HCT116 (cell line): ENCODE measurements at regions not wholly inside any gene's neighbourhood (a gene's known extent, or its start where the extent isn't known, plus 50 kb on each side); places are given as distances from the start of the nearest gene placed in this dataset.

Experiments used
- ATAC-seq: fragments of 200-7000 bp; cut with Tn5 transposase; 2 replicates; pipeline ENCODE4 v1.9.1; 2020; ENCODE audit warnings: mild to moderate bottlenecking, moderate library complexity
- BruUV-seq: library from RNA; stranded (reverse); fragments of 400-500 nt; replicated peaks from 2 replicates; lab custom pipeline; 2021; lab: Mats Ljungman, UMichigan
- CTCF ChIA-PET: fragments of 300-600 bp; sonication (Branson Sonifier 250); formaldehyde crosslinking; loops from one replicate; lab custom pipeline; 2021; ENCODE audit warnings: antibody characterized with exemption; lab: Charles Lee
- POLR2A ChIA-PET: fragments of 300-600, 350-600 bp; sonication (Branson Sonifier 250); formaldehyde crosslinking; loops from one replicate; lab custom pipeline; 2021; ENCODE audit warnings: antibody characterized with exemption; lab: Charles Lee
- RAD21 ChIA-PET, 2 experiments: fragments of 300-600 bp; sonication (Branson Sonifier 250); formaldehyde crosslinking; loops; one replicate each; lab custom pipeline; 2023; ENCODE audit warnings: low total read pairs in 2 of 2; ENCODE audit not compliant: uncharacterized antibody in 2 of 2, unreplicated experiment in 2 of 2, low non-redundant PET in 1 of 2; lab: Charles Lee
- DNase-seq: peaks from one replicate; pipeline ENCODE4 v3.0.0-alpha.2; 2010; ENCODE audit warnings: low read depth, low spot score
- H2AFZ ChIP-seq: fragments of 200-600 bp; shearing (Covaris generic), sonication (generic); 2 replicates; pipeline ENCODE4 v1.6.1; 2017; ENCODE audit warnings: low read depth, mixed run types, mixed read lengths, antibody characterized with exemption, low read length; ENCODE audit not compliant: poor library complexity, severe bottlenecking
- H3K27ac ChIP-seq: 2 replicates; pipeline ENCODE4 v1.5.1; 2012; ENCODE audit warnings: low read depth, low read length
- H3K27me3 ChIP-seq: fragments of 200-600 bp; sonication (generic); 2 replicates; pipeline ENCODE4 v1.6.1; 2016; ENCODE audit warnings: mixed run types, low read length, mixed read lengths; ENCODE audit not compliant: insufficient read depth
- H3K36me3 ChIP-seq, 2 experiments: fragments of 200-500 bp in 1 of 2; fragments of 200-600 bp in 1 of 2; sonication (Bioruptor generic) in 1 of 2; sonication (generic) in 1 of 2; 2 replicates each; pipeline versions ENCODE4 v1.5.1 to v1.6.1; 2014 to 2016; ENCODE audit warnings: low read length in 2 of 2, inconsistent platforms in 1 of 2, mixed read lengths in 1 of 2, mixed run types in 1 of 2; ENCODE audit not compliant: insufficient read depth in 2 of 2, control insufficient read depth in 1 of 2
- H3K4me1 ChIP-seq, 2 experiments: fragments of 200-600 bp in 1 of 2; sonication (generic) in 1 of 2; 2 replicates each; pipeline versions ENCODE4 v1.5.1 to v1.6.1; 2012 to 2017; ENCODE audit warnings: low read length in 2 of 2, inconsistent platforms in 1 of 2, mild to moderate bottlenecking in 1 of 2, mixed read lengths in 1 of 2, mixed run types in 1 of 2, moderate library complexity in 1 of 2; ENCODE audit not compliant: insufficient read depth in 2 of 2, control insufficient read depth in 1 of 2
- H3K4me2 ChIP-seq: fragments of 200-600 bp; sonication (generic); 2 replicates; pipeline ENCODE4 v1.6.1; 2017; ENCODE audit warnings: mixed run types, low read length, mixed read lengths
- H3K4me3 ChIP-seq, 2 experiments: fragments of 200-600 bp in 1 of 2; sonication (generic) in 1 of 2; replicated peaks in 1 of 2; 2 replicates each; pipeline ENCODE4 v1.5.1; 2011 to 2016; ENCODE audit warnings: low read length in 2 of 2, control low read depth in 1 of 2, low read depth in 1 of 2, mild to moderate bottlenecking in 1 of 2, mixed read lengths in 1 of 2, mixed run types in 1 of 2
- H3K79me2 ChIP-seq: fragments of 200-600 bp; sonication (generic); 2 replicates; pipeline ENCODE4 v1.6.1; 2017; ENCODE audit warnings: mild to moderate bottlenecking, mixed run types, low read length, moderate library complexity, mixed read lengths; ENCODE audit not compliant: insufficient read depth
- H3K9ac ChIP-seq: fragments of 200-600 bp; sonication (generic); 2 replicates; pipeline ENCODE4 v1.6.1; 2016; ENCODE audit warnings: low read length, mixed read lengths
- H3K9me2 ChIP-seq: fragments of 200-600 bp; sonication (generic), shearing (Covaris generic); 2 replicates; pipeline ENCODE4 v1.6.1; 2017; ENCODE audit warnings: mixed run types, mild to moderate bottlenecking, moderate library complexity; ENCODE audit not compliant: insufficient read depth
- H3K9me3 ChIP-seq, 2 experiments: fragments of 200-500 bp in 1 of 2; fragments of 200-600 bp in 1 of 2; sonication (Bioruptor generic) in 1 of 2; sonication (generic) in 1 of 2; 2 replicates each; pipeline ENCODE4 v1.6.1; 2014 to 2017; ENCODE audit warnings: low read length in 2 of 2, mixed read lengths in 2 of 2, inconsistent platforms in 1 of 2, low read depth in 1 of 2, mild to moderate bottlenecking in 1 of 2, mixed run types in 1 of 2, moderate library complexity in 1 of 2; ENCODE audit not compliant: control insufficient read depth in 1 of 2, insufficient read depth in 1 of 2
- H4K20me1 ChIP-seq: fragments of 200-600 bp; sonication (generic), shearing (Covaris generic); 2 replicates; pipeline ENCODE4 v1.6.1; 2017; ENCODE audit warnings: mixed run types, mild to moderate bottlenecking, moderate library complexity; ENCODE audit not compliant: insufficient read depth
- CEBPB ChIP-seq: IDR thresholded peaks from 2 replicates; pipeline ENCODE4 v1.6.1; 2012; ENCODE audit warnings: low read depth
- CTCF ChIP-seq, 3 experiments: fragments of 200-600 bp in 1 of 3; sonication (generic) in 1 of 3; IDR thresholded peaks in 2 of 3; conservative IDR thresholded peaks in 1 of 3; 2 replicates each; pipeline ENCODE4 v1.5.1; 2012 to 2017; ENCODE audit warnings: low read depth in 2 of 3, low read length in 2 of 3, antibody characterized with exemption in 1 of 3, borderline replicate concordance in 1 of 3, control low read depth in 1 of 3, mild to moderate bottlenecking in 1 of 3, mixed read lengths in 1 of 3, mixed run types in 1 of 3, moderate library complexity in 1 of 3; ENCODE audit not compliant: insufficient read depth in 1 of 3
- FOSL1 ChIP-seq: IDR thresholded peaks from 2 replicates; pipeline ENCODE4 v1.6.1; 2012; ENCODE audit warnings: low read depth
- JUND ChIP-seq: IDR thresholded peaks from 2 replicates; pipeline ENCODE4 v1.6.1; 2012
- TCF7L2 ChIP-seq: IDR thresholded peaks from 2 replicates; pipeline ENCODE4 v1.7.0; 2011; ENCODE audit warnings: borderline replicate concordance, inconsistent platforms; ENCODE audit not compliant: insufficient read depth, insufficient read length; ENCODE audit errors: extremely low read depth
- ZNF274 ChIP-seq: fragments of 200-500 bp; sonication (Bioruptor generic); IDR thresholded peaks from 2 replicates; pipeline ENCODE4 v1.6.1; 2014; ENCODE audit warnings: mild to moderate bottlenecking, low read depth, low read length, inconsistent platforms
- intact Hi-C: fragments of 100-400 bp; cut with micrococcal nuclease; formaldehyde crosslinking; loops from 2 replicates; pipeline ENCODE4 v1.10.0; 2022

- no peak for TF ChIP-seq JUND
- TF ChIP-seq, all 23 proteins: peak for 0
These were observed 75.4 kb upstream of the SLC45A1 start (continued) for GRCh38 chr1:8242498-8242897.

- TF ChIP-seq CTCF (IDR thresholded peaks at IDR 0.05 in 2 of 3, conservative IDR thresholded peaks at IDR 0.05 in 1 of 3; ENCODE audit: borderline replicate concordance in 1 of 3, insufficient read depth in 1 of 3, low read depth in 2 of 3, low read length in 2 of 3) (no peak), CEBPB (no peak), FOSL1 (no peak), TCF7L2 (no peak), ZNF274 (no peak)
- Histone ChIP-seq H3K4me1 (peaks cover 23 to 28% of the 10 kb centered on the region in 2 experiments), H3K36me3 (no peaks in the 10 kb centered on the region), H3K27me3 (no peaks in the 10 kb centered on the region), H3K9me2 (no peaks in the 10 kb centered on the region), H3K9ac (no peak overlapping the region), H3K9me3 (no peaks in the 10 kb centered on the region), H3K4me3 (no peak overlapping the region), H3K79me2 (no peaks in the 10 kb centered on the region), H3K4me2 (no peak overlapping the region), H3K27ac (no peak overlapping the region), H2AFZ (no peak overlapping the region), H4K20me1 (no peaks in the 10 kb centered on the region)
- no peak for DNase-seq
- ATAC-seq, result no peak
- ChIA-PET RAD21 (no interaction called here), CTCF (no interaction called here), POLR2A (no interaction called here)
- intact Hi-C loops, result no loop called here
- BruUV-seq, result no TSS peak
These were observed 76.4 kb upstream of the SLC45A1 start for GRCh38 chr1:8241417-8242014.
